DMS153 (cell line): ENCODE measurements at regions not wholly inside any gene's neighbourhood (a gene's known extent, or its start where the extent isn't known, plus 50 kb on each side); places are given as distances from the start of the nearest gene placed in this dataset.

ENCODE experiments used
- DNase-seq: peaks from one replicate; lab custom pipeline; 2025; lab: John Stamatoyannopoulos, UW

GRCh38 chr12:91241756-91242155, 59.1 kb upstream of the DCN start:
- DNase-seq: no peak

- DNase-seq: no peak
Observed at GRCh38 chr12:91240386-91241095, 57.9 kb upstream of the DCN start.

GRCh38 chr12:91239481-91239880, 56.9 kb upstream of the DCN start:
- DNase-seq: no peak
